K562 (cell line): ENCODE measurements at regions not wholly inside any gene's neighbourhood (a gene's known extent, or its start where the extent isn't known, plus 50 kb on each side); places are given as distances from the start of the nearest gene placed in this dataset.

Experiments
- ATAC-seq: fragments of 200-7000 bp; cut with Tn5 transposase; 3 replicates; pipeline ENCODE4 v1.9.1; 2020; ENCODE audit warnings: moderate library complexity
- BruUV-seq: library from RNA; stranded (reverse); fragments of 400-500 nt; replicated peaks from 2 replicates; lab custom pipeline; 2021; lab: Mats Ljungman, UMichigan
- CTCF ChIA-PET: fragments of 300-600 bp; formaldehyde crosslinking; extraction: SDS; loops from one replicate; lab custom pipeline; 2021; ENCODE audit warnings: low intra/inter-chr PET ratio; lab: Yijun Ruan, JAX
- POLR2A ChIA-PET: fragments of 300-600, 350-650 bp; sonication (Branson Sonifier 250); formaldehyde crosslinking; extraction: SDS; loops from one replicate; lab custom pipeline; 2021; ENCODE audit warnings: antibody characterized with exemption, inconsistent platforms; lab: Yijun Ruan, JAX
- DNase-seq, 4 experiments: peaks; one replicate each; pipeline versions ENCODE4 v3.0.0 to v3.0.0-alpha.2; 2011 to 2018; ENCODE audit warnings: low spot score in 3 of 4, mixed read lengths in 3 of 4; ENCODE audit errors: extremely low read depth in 1 of 4
- FAIRE-seq: peaks from 2 replicates; lab custom pipeline; 2011; peaks lifted over from hg19 to GRCh38; lab: Jason Lieb, UNC
- H2AFZ ChIP-seq: 2 replicates; pipeline ENCODE4 v1.6.0; 2011; ENCODE audit warnings: low read depth, low read length, control low read depth, inconsistent platforms
- H3K27ac ChIP-seq: fragments of 200-600 bp; 3 replicates; pipeline ENCODE4 v1.8.0; 2011; ENCODE audit warnings: low read depth, mild to moderate bottlenecking, control low read depth, inconsistent platforms, low read length, moderate library complexity, mixed read lengths; ENCODE audit errors: extremely low read depth
- H3K27me3 ChIP-seq, 2 experiments: fragments of 300-600 bp in 1 of 2; 2 replicates in 1 of 2; 3 replicates in 1 of 2; pipeline versions ENCODE4 v1.6.0 to v1.8.0; 2011; ENCODE audit warnings: inconsistent platforms in 2 of 2, low read length in 2 of 2, mild to moderate bottlenecking in 1 of 2, mixed read lengths in 1 of 2, moderate library complexity in 1 of 2; ENCODE audit not compliant: control insufficient read depth in 2 of 2, insufficient read depth in 2 of 2
- H3K36me3 ChIP-seq: fragments of 300-600 bp; 3 replicates; pipeline ENCODE4 v1.8.0; 2011; ENCODE audit warnings: mild to moderate bottlenecking, low read length, inconsistent platforms; ENCODE audit not compliant: control insufficient read depth, insufficient read depth
- H3K4me1 ChIP-seq, 2 experiments: fragments of 200-600 bp in 1 of 2; replicated peaks in 1 of 2; 2 replicates in 1 of 2; 3 replicates in 1 of 2; pipeline versions ENCODE4 v1.5.1 to v1.8.0; 2011; ENCODE audit warnings: inconsistent platforms in 2 of 2, low read length in 2 of 2, mild to moderate bottlenecking in 1 of 2, mixed read lengths in 1 of 2, moderate library complexity in 1 of 2; ENCODE audit not compliant: control insufficient read depth in 2 of 2, insufficient read depth in 2 of 2
- H3K4me2 ChIP-seq: 2 replicates; pipeline ENCODE4 v1.6.1; 2011; ENCODE audit warnings: low read length, control low read depth, inconsistent platforms, mixed read lengths; ENCODE audit not compliant: insufficient read depth
- H3K4me3 ChIP-seq: fragments of 200-600 bp; sonication (generic), shearing (Covaris generic); 2 replicates; pipeline ENCODE4 v1.5.1; 2016; ENCODE audit warnings: control low read depth, inconsistent platforms
- H3K79me2 ChIP-seq: fragments of 200-600 bp; 3 replicates; pipeline ENCODE4 v1.8.0; 2011; ENCODE audit warnings: low read length, inconsistent platforms; ENCODE audit not compliant: control insufficient read depth, insufficient read depth
- H3K9ac ChIP-seq, 2 experiments: 2 replicates each; pipeline versions ENCODE4 v1.6.0 to v1.6.1; 2011; ENCODE audit warnings: low read depth in 2 of 2, low read length in 2 of 2, control low read depth in 1 of 2, inconsistent platforms in 1 of 2, mild to moderate bottlenecking in 1 of 2, mixed read lengths in 1 of 2; ENCODE audit not compliant: insufficient read depth in 1 of 2
- H3K9me1 ChIP-seq: one replicate; pipeline ENCODE4 v1.6.0; 2011; ENCODE audit warnings: inconsistent platforms, mild to moderate bottlenecking, low read length, moderate library complexity; ENCODE audit not compliant: control insufficient read depth, insufficient read depth
- H3K9me3 ChIP-seq: replicated peaks from 2 replicates; pipeline ENCODE4 v1.5.1; 2011; ENCODE audit warnings: low read depth, low read length, inconsistent platforms; ENCODE audit not compliant: control insufficient read depth, insufficient read depth
- H4K20me1 ChIP-seq: replicated peaks from 2 replicates; pipeline ENCODE4 v1.6.1; 2011; ENCODE audit warnings: low read length, inconsistent platforms, mixed read lengths; ENCODE audit not compliant: control insufficient read depth, insufficient read depth
- CC2D1A ChIP-seq: fragments of 450-650 bp; IDR thresholded peaks from 2 replicates; pipeline ENCODE4 v1.6.1; 2017; ENCODE audit warnings: mild to moderate bottlenecking
- CTBP1 ChIP-seq: fragments of 450-650 bp; IDR thresholded peaks from 2 replicates; pipeline ENCODE4 v1.6.1; 2016; ENCODE audit warnings: borderline replicate concordance
- EWSR1 ChIP-seq: fragments of 450-650 bp; IDR thresholded peaks from 2 replicates; pipeline ENCODE4 v1.6.1; 2018; ENCODE audit warnings: borderline replicate concordance, mild to moderate bottlenecking, low read depth, moderate library complexity; ENCODE audit not compliant: partially characterized antibody
- FOSL1 ChIP-seq: fragments of 200-800 bp; sonication (Bioruptor generic); conservative IDR thresholded peaks from 2 replicates; pipeline ENCODE4 v1.6.1; 2016; ENCODE audit warnings: missing genetic modification characterization, missing compliant biosample characterization
- JUND ChIP-seq, 2 experiments: IDR thresholded peaks; 2 replicates in 1 of 2; 3 replicates in 1 of 2; pipeline ENCODE4 v1.6.1; 2011; ENCODE audit warnings: borderline replicate concordance in 2 of 2, low read depth in 2 of 2, low read length in 2 of 2, improper control_type of control experiment in 1 of 2, missing biosample characterization in 1 of 2, missing genetic modification characterization in 1 of 2, missing genetic modification reagents in 1 of 2
- KLF10 ChIP-seq: fragments of 250-450 bp; sonication (Bioruptor Pico); IDR thresholded peaks from 2 replicates; pipeline ENCODE4 v1.6.1; 2021; ENCODE audit warnings: matching md5 sums
- NFE2L1 ChIP-seq: fragments of 450-650 bp; IDR thresholded peaks from 2 replicates; pipeline ENCODE4 v1.6.1; 2016; ENCODE audit warnings: missing genetic modification characterization, low read depth, mild to moderate bottlenecking, missing compliant biosample characterization, moderate library complexity, borderline replicate concordance
- NFRKB ChIP-seq: fragments of 450-650 bp; IDR thresholded peaks from 2 replicates; pipeline ENCODE4 v1.6.1; 2016; ENCODE audit warnings: low read depth
- NR4A1 ChIP-seq, 2 experiments: fragments of 250-450 bp in 1 of 2; fragments of 450-650 bp in 1 of 2; sonication (Bioruptor Pico) in 1 of 2; IDR thresholded peaks; 2 replicates each; pipeline versions ENCODE4 v1.4.0 to v1.6.1; 2016 to 2020; ENCODE audit warnings: mild to moderate bottlenecking in 2 of 2, missing compliant biosample characterization in 1 of 2, missing genetic modification characterization in 1 of 2, moderate library complexity in 1 of 2
- POU5F1 ChIP-seq: fragments of 150-350 bp; IDR thresholded peaks from 2 replicates; pipeline ENCODE4 v1.6.1; 2014; ENCODE audit warnings: borderline replicate concordance, low read length, low read depth, mild to moderate bottlenecking; ENCODE audit not compliant: partially characterized antibody
- RUNX1 ChIP-seq: sonication (generic); IDR thresholded peaks from 2 replicates; pipeline ENCODE4 v1.6.1; 2016; ENCODE audit warnings: antibody characterized with exemption, low read depth
- SMARCE1 ChIP-seq: fragments of 450-650 bp; IDR thresholded peaks from 2 replicates; pipeline ENCODE4 v1.7.1; 2016; ENCODE audit warnings: mild to moderate bottlenecking
- XRCC4 ChIP-seq: IDR thresholded peaks from one replicate; pipeline ENCODE4 v1.6.1; 2011; ENCODE audit not compliant: insufficient read depth, insufficient read length; ENCODE audit errors: extremely low read depth
- ZC3H8 ChIP-seq: fragments of 450-650 bp; IDR thresholded peaks from 2 replicates; pipeline ENCODE4 v1.6.1; 2017
- WGBS: fragments of 100-300 bp; shearing (Covaris generic); methylation state at CpG from one replicate; pipeline ENCODE4 v1.1.6; 2016; ENCODE audit warnings: low coverage, mixed read lengths; ENCODE audit not compliant: insufficient coverage; ENCODE audit errors: missing lambda C conversion rate; 5-methylcytosine and 5-hydroxymethylcytosine counted together
- in situ Hi-C: fragments of 300-500 bp; cut with MboI; formaldehyde crosslinking; loops from 4 replicates; pipeline ENCODE4 v1.15.0; 2018; ENCODE audit warnings: inconsistent platforms, mixed read lengths
- intact Hi-C: fragments of 100-400 bp; cut with micrococcal nuclease; formaldehyde crosslinking; loops from 2 replicates; pipeline ENCODE4 v1.14.2; 2022
- TF ChIP-seq, protein P1 (sequence below): sonication (generic); formaldehyde crosslinking; IDR thresholded peaks from 2 replicates; pipeline ENCODE4 v1.8.0; 2023; ENCODE audit warnings: missing genetic modification reagents, mild to moderate bottlenecking, borderline replicate concordance
- TF ChIP-seq, protein P2 (sequence below): fragments of 450-650 bp; conservative IDR thresholded peaks from 2 replicates; pipeline ENCODE4 v1.6.1; 2016; ENCODE audit warnings: missing genetic modification characterization, low read depth, mild to moderate bottlenecking, control low read depth, missing compliant biosample characterization

DNA sequence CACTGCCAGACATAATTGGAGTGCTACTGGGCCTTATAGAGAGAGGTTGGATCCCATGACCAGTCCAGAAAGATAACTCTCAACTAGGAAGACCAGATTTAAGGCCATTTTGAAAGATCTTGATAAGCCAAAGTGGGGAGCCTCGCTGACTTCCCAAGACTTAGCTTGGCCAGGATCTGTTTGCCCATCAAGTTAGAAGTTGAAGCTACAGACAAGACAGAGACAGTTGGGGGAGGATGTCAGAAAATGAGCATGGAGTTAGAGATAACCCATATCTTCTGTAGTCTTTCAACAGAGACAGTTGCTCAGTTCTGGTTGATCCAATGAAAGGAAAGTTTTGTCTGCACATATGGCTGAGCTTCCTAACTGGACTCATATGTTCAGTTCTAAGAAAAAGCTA is 267.4 kb downstream of the HS3ST3A1 start:
- ChIA-PET POLR2A (no interaction called here), CTCF (no interaction called here)
- H3K4me3 ChIP-seq: no peak overlapping the region
- no peak overlapping the region for H3K9ac ChIP-seq
- H3K27me3 ChIP-seq: no peaks in the 10 kb centered on the region
- peaks cover 0 to 3% of the 10 kb centered on the region in 2 experiments; a peak in 3 of 5 replicates for H3K4me1 ChIP-seq
- in situ Hi-C loops (loop anchor here (10.0 kb wide), 1 partner anchor 500 kb away; no protein-coding TSS in a partner anchor), intact Hi-C loops (loop anchor here (10.0 kb wide), 1 partner anchor 180 kb away; no protein-coding TSS in a partner anchor)
- no peak overlapping the region; the same call in 1 of the 2 replicates for H3K4me2 ChIP-seq
- WGBS: 0% methylated on average over 1 of the region's 1 CpG
- H3K79me2 ChIP-seq: no peaks in the 10 kb centered on the region
- H3K27ac ChIP-seq: no peak overlapping the region
- FAIRE-seq (peak; percentile 46), ATAC-seq (peak; percentile 25; the same call in 2 of the 3 replicates), DNase-seq (peak in 2 of 4 experiments; percentile 15 to 43)
- no peak overlapping the region for H2AFZ ChIP-seq
- no peaks in the 10 kb centered on the region for H3K36me3 ChIP-seq
- no peaks in the 10 kb centered on the region for H3K9me3 ChIP-seq
- no peaks in the 10 kb centered on the region for H4K20me1 ChIP-seq
- no TSS peak for BruUV-seq
- H3K9me1 ChIP-seq: no peaks in the 10 kb centered on the region
- TF ChIP-seq, protein P1, sequence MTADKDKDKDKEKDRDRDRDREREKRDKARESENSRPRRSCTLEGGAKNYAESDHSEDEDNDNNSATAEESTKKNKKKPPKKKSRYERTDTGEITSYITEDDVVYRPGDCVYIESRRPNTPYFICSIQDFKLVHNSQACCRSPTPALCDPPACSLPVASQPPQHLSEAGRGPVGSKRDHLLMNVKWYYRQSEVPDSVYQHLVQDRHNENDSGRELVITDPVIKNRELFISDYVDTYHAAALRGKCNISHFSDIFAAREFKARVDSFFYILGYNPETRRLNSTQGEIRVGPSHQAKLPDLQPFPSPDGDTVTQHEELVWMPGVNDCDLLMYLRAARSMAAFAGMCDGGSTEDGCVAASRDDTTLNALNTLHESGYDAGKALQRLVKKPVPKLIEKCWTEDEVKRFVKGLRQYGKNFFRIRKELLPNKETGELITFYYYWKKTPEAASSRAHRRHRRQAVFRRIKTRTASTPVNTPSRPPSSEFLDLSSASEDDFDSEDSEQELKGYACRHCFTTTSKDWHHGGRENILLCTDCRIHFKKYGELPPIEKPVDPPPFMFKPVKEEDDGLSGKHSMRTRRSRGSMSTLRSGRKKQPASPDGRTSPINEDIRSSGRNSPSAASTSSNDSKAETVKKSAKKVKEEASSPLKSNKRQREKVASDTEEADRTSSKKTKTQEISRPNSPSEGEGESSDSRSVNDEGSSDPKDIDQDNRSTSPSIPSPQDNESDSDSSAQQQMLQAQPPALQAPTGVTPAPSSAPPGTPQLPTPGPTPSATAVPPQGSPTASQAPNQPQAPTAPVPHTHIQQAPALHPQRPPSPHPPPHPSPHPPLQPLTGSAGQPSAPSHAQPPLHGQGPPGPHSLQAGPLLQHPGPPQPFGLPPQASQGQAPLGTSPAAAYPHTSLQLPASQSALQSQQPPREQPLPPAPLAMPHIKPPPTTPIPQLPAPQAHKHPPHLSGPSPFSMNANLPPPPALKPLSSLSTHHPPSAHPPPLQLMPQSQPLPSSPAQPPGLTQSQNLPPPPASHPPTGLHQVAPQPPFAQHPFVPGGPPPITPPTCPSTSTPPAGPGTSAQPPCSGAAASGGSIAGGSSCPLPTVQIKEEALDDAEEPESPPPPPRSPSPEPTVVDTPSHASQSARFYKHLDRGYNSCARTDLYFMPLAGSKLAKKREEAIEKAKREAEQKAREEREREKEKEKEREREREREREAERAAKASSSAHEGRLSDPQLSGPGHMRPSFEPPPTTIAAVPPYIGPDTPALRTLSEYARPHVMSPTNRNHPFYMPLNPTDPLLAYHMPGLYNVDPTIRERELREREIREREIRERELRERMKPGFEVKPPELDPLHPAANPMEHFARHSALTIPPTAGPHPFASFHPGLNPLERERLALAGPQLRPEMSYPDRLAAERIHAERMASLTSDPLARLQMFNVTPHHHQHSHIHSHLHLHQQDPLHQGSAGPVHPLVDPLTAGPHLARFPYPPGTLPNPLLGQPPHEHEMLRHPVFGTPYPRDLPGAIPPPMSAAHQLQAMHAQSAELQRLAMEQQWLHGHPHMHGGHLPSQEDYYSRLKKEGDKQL (CRISPR knock-in tag): no peak
- TF ChIP-seq NR4A1 (CRISPR knock-in tag; IDR thresholded peaks at IDR 0.05) (no peak), NR4A1 (tag; IDR thresholded peaks at IDR 0.05) (no peak), RUNX1 (no peak), POU5F1 (no peak), SMARCE1 (0 out of 2 replicates have a peak, but pooled peaks have one; percentile 18), NFE2L1 (tag) (no peak), CTBP1 (peak; percentile 78; the same call in 1 of the 2 replicates), FOSL1 (tag) (0 out of 2 replicates have a peak, but pooled peaks have one; percentile 20), KLF10 (CRISPR knock-in tag) (no peak), EWSR1 (no peak), NFRKB (no peak), XRCC4 (no peak), CC2D1A (peak; percentile 37; the same call in 1 of the 2 replicates), JUND (IDR thresholded peaks at IDR 0.05; ENCODE audit: borderline replicate concordance, low read depth, low read length) (peak; percentile 23; the same call in 1 of the 2 replicates), JUND (tag; IDR thresholded peaks at IDR 0.05; ENCODE audit: borderline replicate concordance, low read depth, low read length) (peak; percentile 24; the same call in 1 of the 3 replicates), ZC3H8 (no peak)
- TF ChIP-seq, protein P2, sequence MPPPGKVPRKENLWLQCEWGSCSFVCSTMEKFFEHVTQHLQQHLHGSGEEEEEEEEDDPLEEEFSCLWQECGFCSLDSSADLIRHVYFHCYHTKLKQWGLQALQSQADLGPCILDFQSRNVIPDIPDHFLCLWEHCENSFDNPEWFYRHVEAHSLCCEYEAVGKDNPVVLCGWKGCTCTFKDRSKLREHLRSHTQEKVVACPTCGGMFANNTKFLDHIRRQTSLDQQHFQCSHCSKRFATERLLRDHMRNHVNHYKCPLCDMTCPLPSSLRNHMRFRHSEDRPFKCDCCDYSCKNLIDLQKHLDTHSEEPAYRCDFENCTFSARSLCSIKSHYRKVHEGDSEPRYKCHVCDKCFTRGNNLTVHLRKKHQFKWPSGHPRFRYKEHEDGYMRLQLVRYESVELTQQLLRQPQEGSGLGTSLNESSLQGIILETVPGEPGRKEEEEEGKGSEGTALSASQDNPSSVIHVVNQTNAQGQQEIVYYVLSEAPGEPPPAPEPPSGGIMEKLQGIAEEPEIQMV (tag): no peak
